ENCODE measurements at regions not wholly inside any gene's neighbourhood (a gene's known extent, or its start where the extent isn't known, plus 50 kb on each side); places are given as distances from the start of the nearest gene placed in this dataset.
"Not testable (repeated sequence)": the region's sequence is repeated elsewhere in the genome, so short reads cannot be mapped to it uniquely, and the experiment has no call there.

DNA sequence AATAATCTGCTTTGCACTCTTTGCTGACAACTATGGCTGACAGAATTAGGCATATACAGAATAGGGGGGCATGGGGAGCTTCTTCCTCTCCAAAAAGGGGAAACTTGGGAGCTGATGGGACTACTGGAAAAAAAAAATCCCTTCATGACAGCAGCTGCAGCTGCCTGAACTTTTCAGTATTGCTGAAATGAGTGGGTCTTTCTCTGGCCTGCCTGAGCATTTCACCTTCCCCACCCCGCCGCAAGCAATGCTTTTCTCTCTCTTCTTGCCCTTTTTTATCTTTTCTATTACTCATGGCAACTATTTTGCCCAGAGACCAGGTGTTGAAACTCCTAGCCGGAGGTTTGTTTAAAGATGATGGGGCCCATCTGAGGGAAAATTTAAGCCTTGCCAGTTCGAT, 244.9 kb downstream of the SEMA3D start:
- DNase-seq = no peak

DNA sequence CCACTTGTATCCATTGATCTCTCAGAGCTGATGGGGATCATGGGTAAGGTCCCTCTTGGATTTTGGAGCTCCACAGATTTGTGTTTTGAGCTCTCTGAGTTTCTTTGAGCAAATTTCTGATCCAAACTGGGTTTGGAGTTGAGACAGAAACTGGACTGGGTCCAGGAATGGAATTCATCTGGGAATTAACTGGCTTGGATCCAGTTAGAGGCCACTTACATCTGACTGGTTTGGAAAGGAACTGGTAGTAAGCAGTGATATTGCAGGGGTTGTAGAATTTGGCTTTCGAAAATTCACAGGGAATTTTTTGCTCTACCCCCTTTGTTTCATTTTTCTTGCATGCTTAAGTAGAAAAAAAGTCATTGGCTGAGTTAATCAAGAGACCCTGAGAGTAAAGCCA, 245.6 kb downstream of the SEMA3D start:
- DNase-seq = no peak

DNA sequence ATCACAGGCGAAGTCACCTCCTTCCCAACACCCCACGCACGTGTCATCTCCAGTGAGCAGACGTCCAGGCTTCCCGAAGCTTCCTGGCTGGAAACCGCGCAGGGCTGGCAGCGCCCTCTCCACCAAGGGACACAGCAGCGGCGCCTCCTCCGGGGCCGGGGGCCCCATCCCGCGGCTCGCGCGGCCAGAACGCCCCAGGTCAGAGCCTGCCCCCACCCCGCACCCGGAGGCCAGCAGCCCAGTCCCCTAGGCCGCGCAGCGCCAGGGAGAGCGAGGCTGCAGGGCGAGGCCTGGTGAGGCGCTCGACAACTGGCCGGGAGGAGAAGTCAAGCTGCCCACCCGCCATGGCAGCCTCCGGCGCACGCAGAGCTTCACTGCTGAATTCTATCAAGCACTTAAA, 247.0 kb downstream of the SEMA3D start:
- DNase-seq = no peak

DNA sequence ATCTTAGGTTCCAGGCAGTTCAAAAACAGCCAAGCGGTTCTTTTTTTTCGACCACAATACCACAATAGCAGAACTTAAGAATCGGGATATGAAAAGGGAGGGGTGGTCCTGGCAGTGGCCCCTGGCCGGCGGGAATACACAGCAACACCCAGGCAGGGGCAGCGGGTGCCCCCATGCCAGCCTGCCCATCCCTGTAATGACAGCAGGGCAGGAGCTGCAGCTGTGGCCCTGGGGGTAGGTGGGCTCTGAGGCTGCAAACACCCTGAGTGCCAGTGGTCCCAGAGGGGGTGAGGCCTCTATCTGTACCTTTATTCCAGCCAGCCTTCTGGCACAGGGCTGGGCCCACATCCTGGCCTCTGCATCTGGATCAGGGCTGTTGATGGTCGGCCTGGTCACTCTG, 247.4 kb downstream of the SEMA3D start:
- DNase-seq = no peak

DNA sequence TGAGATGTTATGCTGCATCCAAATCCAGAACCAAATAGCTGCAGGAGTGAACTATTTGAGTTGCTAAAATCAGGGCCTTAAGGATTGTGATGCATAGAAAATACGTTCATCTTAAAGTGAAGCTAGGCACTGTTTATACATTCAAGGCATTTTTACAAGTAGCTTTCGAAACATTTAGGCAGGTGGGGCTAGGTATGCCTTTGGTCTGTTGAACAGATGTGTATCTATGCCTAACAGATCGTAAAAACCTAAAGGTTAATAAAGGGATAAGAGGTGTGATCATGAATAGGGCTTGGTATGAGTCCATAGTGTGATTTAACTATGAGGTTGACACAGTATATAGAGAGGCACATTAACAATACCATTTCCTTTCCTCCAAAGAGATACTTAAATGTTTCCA, 262.5 kb downstream of the SEMA3D start:
- no peak for DNase-seq

DNA sequence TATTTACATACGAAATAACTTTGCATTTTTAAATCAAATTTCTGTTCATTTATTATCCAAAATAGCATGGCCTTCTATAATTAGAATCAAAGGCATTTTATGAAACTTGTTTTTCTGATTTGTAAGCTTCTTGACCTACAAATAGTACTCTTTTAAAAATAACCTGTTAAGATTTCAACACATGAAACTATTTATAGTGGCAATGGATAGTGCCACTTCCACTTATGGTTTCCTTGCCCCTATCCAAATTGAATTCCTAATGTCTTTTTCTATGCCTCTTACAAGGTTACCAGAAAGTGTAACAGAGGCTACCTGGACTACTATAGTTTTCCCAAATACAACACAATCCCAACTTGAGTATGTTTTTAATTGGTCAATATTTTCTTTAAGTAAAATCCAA, 263.5 kb downstream of the SEMA3D start:
- DNase-seq = peak; percentile 48

DNA sequence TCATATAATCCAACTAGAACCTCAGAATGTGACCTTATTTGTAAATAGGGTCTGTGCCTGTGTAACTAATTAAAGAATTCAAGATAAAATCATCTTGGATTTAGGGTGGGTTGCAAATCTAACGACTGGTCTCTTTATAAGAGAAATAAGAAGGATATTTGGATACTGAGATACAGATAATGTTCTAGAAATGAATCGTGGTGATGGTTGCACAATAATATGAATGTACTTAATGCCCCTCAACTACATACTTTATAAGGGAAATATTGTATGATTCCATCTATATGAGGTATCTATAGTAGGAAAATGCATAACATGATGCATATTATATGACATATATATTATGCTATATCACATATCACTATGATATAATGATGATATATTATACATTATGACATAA, 265.7 kb downstream of the SEMA3D start:
- DNase-seq = no peak

DNA sequence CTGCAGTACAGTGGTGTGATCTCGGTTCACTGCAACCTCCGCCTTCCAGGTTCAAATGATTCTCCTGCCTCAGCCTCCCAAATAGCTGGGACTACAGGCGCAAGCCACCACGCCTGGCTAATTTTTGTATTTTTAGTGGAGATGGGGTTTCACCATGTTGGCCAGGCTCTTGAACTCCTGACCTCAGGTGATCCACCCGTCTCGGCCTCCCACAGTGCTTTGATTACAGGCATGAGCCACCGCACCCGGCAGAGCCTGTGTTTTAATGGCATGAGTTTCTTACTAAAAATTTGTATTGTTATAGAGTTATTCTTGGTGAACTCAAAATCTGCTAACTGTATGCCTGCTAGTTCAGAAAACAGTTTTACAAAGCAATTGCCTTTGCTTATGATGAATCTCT, 269.9 kb downstream of the SEMA3D start:
- DNase-seq = not testable (repeated sequence)

DNA sequence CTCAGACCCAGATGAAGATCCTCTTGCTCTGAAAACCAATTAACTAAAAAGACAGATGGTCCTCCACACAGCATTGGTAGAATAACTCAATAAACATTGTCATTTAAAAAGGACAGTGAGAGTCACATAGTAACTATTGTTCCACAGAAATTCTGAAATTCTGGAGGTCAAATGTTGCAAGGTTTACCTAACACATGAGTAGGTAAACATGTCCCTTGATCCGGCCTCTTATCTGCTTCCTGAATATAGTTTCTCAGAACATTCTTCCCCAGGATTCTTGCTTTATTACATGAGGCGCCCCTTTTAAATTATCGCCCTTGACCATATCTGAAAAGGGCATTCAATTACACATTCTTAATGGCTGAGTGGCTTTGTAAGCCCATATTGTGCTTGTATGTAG, 270.7 kb downstream of the SEMA3D start:
- no peak for DNase-seq

DNA sequence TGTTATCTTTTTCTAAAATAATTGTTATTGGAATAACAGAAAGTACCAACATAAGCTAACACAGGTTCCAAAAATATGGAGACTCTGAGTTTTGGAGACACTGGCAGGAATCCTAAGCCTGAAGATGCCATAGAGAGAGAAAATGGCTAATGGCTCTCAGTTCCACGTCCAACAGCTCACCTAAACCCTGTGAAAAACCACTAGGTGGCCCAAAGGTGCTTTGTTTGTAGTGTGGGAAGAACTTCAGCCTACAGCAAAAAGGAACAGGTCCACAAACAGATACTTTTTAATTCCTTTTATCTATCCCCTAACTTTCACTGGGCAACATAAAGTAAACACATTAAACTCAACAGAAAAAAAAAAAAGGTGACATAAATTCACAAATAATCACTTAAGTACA, 272.3 kb downstream of the SEMA3D start:
- DNase-seq = no peak

DNA sequence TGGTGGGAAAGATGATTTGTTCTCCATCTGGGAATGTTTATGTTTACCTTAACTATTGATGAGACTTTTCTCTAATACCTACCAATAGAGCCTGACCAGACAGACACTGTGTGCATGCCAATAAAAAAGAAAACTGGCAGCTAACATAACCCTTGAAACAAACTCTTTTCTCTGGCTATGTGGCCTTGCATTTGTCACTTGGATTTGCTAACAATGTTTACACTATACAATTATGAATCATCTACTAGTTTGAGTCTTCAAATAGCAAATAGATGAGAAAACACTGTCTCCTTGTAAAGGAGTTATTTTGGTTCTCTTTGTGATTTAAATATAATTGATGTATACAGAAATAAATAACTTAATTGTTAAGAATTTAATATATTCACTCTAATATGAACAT, 273.1 kb downstream of the SEMA3D start:
- no peak for DNase-seq

DNA sequence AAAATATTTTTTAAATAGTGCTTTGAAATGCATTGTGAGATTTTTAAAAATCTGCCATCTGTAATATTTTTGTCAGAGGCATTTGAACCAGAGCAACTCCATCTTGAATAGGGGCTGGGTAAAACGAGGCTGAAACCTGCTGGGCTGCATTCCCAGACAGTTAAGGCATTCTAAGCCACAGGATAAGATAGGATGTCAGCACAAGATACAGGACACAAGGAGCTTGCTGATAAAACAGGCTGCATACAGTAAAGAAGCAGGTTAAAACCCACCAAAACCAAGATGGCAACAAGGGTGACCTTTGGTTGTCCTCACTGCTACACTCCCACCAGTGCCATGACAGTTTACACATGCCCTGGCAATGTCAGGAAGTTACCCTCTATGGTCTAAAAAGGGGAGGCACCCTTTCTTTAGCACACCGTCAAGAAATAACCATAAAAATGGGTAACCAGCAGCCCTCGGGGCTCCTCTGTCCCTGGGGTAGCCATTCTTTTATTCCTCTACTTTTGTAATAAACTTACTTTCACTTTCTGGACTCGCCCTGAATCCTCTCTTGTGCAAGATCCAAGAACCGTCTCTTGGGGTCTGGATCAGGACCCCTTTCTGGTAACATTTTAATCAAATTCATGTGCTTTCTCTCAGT, 273.7 kb downstream of the SEMA3D start:
- no peak for DNase-seq

DNA sequence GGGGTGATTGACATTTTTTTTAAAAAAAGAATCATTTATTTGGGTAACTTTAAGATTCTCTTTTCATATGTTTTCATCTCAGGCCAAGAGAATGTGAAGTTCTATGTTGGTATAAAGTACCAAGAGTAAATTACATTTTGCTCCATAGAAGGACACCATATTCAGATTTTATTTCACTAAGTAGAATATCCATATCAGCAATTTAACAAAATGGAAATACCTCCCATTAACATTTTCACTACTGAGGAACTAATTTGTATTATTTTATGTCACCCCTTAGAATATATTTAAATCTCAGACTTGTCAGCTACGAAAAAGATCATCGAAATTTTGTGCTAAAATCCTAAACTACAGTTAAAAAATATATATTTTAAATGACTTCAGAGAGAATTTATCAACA, 274.3 kb downstream of the SEMA3D start:
- no peak for DNase-seq

DNA sequence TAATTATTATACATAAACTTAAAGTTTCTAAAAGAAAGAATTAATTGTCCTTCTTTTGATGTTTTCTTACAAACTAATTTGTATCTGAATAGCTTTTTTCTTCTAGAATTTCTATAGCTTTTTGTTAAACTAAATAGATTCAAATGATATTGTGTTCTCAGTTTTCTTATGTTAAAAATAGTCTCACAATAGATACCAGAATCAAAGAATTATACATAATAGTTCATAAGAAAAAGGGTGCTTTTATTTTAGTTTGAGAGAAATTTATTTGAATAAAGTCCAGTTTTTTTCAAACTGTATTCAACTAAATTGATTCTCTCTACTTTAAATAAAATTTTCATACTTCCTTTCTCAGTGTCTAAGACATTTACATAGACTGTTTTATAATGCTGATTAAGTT, 274.8 kb downstream of the SEMA3D start:
- no peak for DNase-seq

DNA sequence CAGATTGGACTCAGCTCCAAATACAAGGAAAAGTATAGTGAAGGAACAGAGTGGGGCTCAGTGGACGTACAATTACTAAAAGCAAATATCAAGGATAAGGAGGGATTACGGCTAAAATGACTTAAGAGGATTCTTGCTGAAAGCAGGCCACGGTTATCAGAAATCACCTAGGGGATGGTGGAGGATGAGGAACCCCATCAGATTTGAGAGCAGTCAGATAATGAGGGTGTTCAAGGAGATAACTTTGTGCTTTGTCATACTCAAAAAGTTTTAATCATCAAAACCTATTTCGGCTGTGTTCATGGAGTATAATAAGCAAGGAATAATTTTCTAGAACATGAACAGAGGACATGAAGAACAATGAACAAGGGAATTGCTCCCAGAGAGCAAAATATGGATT, 275.8 kb downstream of the SEMA3D start:
- no peak for DNase-seq

DNA sequence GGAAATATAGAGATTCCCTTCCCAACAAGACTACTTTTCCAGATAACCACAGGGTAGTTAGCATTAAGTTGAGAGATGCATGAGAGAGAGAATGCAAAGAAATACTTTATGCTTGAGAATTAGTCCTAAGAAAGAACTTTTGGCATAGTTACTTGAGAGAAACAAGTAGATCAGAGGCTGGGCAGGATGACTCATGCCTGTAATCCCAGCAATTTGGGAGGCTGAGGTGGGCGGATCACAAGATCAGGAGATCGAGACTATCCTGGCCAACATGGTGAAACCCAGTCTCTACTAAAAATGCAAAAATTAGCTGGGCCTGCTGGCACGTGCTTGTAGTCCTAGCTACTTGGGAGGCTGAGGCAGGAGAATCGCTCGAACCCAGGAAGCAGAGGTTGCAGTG, 276.5 kb downstream of the SEMA3D start:
- DNase-seq = not testable (repeated sequence)

DNA sequence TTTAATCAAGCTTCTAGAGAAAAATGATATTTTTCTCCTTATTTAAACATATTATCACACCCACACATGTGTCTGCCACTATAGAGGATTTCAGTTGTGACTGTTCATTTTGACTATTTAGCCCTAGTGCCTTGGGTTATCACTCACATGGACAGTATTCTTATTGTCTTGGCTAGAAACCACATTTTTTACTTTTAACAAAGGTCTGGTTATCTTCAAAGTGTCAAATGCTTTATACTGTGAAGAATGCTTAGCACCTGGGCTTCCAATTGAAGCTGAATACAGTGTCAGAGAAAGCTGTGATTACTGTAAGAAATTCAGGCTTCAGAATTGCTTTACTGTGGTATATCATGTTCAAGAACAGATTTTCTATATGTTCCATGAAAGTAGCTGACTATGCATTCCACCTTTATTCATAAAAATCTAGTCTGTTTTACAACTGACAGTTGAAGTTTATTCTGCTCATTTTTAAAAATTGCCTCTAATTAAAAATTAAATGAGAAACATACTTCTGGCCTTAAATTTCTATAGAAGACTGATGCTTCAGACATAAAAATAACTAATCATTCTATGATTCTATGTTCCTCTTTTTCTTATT, 278.6 kb downstream of the SEMA3D start:
- DNase-seq = no peak

DNA sequence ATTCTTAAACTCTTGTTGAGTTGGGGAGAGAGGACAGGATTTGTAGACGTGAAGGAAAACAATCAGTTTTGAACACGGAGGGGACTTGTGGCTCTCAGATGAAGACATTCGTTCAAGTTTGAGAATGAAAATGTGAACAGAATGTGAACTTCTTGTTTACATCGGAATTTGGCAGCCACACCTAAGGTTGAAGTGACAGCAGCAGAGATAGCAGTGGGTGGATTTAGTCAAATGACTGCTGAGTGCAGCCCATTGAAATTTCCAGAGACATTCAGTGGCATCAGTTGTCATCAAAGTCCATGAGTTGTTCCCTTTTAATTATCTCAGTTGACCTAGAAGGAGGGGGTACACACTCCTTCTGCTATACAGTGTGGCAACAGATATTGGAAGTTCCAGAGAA, 280.0 kb downstream of the SEMA3D start:
- DNase-seq = no peak

DNA sequence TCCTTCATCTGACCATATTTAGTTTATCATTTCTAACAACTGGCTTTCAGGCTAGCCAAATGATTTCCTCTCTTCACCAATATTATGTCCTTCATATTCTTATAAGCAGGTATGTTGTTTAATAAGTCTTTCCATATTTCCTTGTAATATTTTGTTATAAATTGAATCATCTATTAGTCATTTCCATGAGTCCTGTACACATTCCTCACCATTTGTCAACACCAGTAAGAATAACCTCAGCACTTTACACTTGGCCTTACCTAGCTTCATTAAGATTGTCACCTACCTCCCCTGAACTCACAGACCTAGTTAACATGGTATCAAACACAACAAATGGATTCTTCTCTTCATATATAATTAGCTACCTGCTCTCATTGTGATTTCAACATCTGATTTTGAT, 282.3 kb downstream of the SEMA3D start:
- no peak for DNase-seq

DNA sequence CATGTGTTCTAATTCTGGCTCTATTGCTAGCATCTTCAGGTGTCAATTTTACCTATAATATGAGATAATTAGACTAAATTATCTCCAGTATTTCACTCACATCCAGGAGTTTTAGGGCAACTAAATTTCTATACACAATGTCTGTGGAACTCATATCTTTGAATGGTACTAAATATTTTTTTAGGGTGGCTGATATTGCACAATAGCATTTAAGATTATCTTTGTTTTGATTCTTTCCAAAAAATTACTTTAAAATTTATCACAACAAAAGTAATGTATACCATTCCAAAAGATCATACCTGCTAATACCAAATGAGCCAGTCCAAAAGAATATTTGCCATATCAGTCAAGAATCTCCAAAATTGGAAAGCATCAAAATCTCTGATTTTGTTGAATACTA, 285.5 kb downstream of the SEMA3D start:
- DNase-seq = no peak

DNA sequence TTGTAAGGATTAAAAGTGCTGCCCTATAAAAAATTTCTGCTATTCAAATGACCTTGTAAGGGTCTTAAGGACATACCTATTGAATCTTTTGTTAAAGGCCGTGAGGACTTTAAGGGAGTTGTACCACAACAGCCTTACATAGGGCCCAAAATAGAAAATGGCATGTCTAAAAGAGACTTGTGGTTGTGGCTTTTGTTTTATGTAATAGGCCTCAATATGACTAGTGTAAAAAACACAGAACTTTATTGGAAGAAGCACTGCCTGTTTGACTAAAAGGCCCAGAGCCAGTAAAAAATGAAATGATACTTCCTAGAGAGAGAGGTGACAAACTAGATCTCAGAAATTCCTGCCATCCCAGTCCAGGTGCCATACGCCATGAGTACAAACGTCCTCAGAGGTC, 286.6 kb downstream of the SEMA3D start:
- peak; percentile 87 for DNase-seq

DNA sequence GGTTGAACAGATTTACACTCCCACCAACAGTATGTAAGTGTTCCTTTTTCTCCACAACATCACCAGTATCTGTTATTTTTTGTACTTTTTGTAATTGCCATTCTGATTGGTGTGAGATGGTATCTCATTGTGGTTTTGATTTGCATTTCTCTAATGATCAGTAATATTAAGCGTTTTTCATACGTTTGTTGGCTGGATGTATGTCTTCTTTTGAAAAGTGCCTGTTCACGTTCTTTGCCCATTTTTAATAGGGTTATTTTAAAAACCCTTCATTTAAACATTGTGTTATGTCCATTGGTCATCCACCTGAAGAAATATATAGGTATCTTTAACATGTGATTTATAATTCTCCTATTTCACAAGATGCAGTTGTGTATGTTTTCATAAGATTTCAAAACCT, 291.3 kb downstream of the SEMA3D start:
- no peak for DNase-seq

DNA sequence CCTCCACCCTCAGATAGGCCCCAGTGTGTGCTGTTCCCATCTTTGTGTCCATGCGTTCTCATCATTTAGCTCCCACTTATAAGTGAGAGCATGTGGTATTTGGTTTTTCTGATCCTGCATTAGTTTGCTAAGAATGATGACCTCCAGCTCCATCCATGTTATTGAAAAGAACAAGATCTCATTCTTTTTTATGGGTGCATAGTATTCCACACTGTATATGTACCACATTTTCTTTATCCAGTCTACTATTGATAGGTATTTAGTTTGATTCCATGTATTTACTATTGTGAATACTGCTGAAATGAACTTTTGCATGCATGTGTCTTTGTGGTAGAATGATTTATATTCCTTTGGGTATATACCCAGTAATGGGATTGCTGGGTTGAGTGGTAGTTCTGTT, 303.3 kb downstream of the SEMA3D start:
- DNase-seq = not testable (repeated sequence)

DNA sequence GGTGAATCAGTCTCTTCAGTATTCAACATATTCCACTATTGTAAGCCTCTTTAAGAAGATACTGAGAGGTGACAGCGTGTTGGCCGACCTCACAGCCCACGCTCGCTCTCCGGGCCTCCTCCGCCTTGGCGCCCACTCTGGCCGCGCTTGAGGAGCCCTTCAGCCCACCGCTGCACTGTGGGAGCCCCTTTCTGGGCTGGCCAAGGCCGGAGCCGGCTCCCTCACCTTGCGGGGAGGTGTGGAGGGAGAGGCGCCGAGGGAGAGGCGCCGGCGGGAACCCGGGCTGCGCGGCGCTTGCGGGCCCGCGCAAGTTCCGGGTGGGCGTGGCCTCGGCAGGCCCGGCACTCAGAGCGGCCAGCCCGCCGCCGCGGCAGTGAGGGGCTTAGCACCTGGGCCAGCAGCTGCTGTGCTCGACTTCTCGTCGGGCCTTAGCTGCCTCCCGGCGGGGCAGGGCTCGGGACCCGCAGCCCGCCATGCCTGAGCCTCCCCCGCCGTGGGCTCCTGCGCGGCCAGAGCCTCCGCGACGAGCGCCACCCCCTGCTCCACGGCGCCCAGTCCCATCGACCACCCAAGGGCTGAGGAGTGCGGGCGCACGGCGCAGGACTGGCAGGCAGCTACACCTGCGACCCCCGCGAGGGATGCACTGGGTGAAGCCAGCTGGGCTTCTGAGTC, 306.4 kb downstream of the SEMA3D start:
- DNase-seq = not testable (repeated sequence)
